Superior temporal gyrus (tissue), 1 donor: ENCODE measurements at regions not wholly inside any gene's neighbourhood (a gene's known extent, or its start where the extent isn't known, plus 50 kb on each side); places are given as distances from the start of the nearest gene placed in this dataset.

Experiments used
- DNase-seq: peaks from one replicate; pipeline ENCODE4 v3.0.0-alpha.2; 2016; ENCODE audit errors: extremely low spot score

DNA sequence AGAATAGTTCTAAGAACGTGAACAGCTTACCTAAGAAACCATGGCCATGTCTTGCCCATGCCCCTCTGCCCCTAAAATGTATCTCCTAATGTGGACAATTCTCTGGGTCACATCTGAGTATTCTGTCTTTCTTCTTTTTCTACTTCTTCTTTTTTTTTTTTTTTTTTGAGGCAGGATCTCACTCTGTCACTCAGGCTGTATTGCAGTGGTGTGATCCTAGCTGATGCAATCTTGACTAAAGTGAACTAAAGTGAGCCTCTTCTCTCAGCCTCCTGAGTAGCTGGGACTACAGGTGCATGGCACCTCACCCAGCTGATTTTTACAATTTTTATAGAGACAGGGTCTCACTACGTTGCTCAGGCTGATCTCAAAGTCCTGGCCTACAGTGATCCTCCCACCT, 204.8 kb upstream of the ZPLD1 start:
- no peak for DNase-seq

- DNase-seq, result no peak
These were observed 200.9 kb upstream of the ZPLD1 start for GRCh38 chr3:102233881-102234280.

GRCh38 chr3:102235679-102236078, 199.1 kb upstream of the ZPLD1 start:
- DNase-seq, result no peak

- DNase-seq, result no peak
These were observed 197.6 kb upstream of the ZPLD1 start for GRCh38 chr3:102237181-102237580.

- no peak for DNase-seq
These were observed 197.0 kb upstream of the ZPLD1 start for GRCh38 chr3:102237838-102238237.

- DNase-seq, result no peak
These were observed 196.5 kb upstream of the ZPLD1 start for GRCh38 chr3:102238362-102238761.

- no peak for DNase-seq
These were observed 194.1 kb upstream of the ZPLD1 start for GRCh38 chr3:102240720-102241119.

DNA sequence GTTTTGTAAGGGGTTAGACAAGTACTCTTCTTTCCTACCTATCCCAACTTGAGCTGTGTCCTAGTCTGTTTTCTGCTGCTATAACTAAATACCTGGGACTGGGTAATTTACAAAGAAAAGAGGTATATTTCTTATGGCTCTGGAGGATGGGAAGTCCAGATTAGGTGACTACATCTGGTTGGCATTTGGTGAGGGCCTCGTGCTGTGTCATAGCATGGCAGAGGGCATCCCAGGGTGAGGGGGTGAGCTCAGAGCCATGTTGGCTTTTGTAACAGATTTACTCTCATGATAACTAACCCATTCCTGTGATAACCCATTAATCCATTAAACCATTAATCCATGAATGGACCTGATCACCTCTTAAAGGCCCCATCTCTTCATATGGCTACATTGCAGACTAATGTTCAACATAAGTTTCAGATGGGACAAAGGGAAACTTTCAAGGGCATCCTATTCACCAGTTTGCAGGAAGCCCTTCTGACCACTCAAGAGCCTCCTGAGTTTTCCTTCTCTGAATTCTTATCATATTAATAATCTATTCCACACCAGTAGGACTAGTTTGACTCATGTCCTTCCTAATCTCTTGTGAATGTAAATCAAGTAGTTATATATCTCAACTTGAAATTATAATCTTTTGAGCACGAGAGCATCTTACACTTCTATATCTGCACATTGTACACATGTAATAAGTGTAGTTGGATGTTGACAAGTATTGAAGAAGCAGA, 185.7 kb upstream of the ZPLD1 start:
- DNase-seq, result no peak

DNA sequence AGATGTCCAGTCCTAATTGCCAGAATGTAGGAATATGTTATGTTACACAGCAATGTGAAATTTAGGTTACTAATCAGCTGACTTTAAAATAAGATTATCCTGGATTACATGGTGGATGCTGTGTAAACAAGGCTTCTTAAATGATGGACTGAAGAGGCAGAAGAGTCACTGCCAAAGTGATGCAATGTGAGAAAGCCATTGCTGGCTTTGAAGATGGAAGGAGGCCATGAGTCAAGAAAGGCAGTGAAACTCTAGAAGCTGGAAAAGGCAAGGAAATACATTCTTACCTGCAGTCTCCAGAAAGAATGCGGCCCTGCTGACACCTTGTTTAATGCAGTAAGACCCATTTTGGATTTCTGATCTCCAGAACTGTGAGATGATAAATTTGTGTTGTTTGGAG, 179.1 kb upstream of the ZPLD1 start:
- DNase-seq, result no peak

- DNase-seq, result no peak
These were observed 176.1 kb upstream of the ZPLD1 start for GRCh38 chr3:102258666-102259227.

DNA sequence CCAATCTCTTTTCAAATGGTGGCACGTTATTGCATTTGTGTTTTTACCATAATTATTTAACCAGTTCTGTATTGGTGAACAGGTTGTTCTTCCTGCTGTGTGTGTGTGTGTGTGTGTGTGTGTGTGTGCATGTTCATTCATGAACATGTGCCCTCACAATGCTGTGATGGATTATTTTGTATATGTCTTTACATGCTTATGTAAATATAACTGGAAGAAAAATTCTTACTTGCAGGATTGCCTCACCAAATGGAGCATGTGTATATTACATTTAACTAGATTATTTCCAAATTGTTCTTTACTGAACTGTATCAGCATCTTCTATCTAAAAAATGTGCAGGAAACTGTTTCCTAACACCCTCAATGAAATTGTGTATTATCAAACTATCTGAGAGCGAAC, 175.2 kb upstream of the ZPLD1 start:
- no peak for DNase-seq

GRCh38 chr3:102265720-102266119, 169.1 kb upstream of the ZPLD1 start:
- no peak for DNase-seq

- no peak for DNase-seq
These were observed 165.4 kb upstream of the ZPLD1 start for GRCh38 chr3:102269406-102269805.

GRCh38 chr3:102290241-102290640, 144.6 kb upstream of the ZPLD1 start:
- DNase-seq, result no peak

GRCh38 chr3:102295756-102296155, 139.1 kb upstream of the ZPLD1 start:
- no peak for DNase-seq

- no peak for DNase-seq
These were observed 137.7 kb upstream of the ZPLD1 start for GRCh38 chr3:102297072-102297658.

DNA sequence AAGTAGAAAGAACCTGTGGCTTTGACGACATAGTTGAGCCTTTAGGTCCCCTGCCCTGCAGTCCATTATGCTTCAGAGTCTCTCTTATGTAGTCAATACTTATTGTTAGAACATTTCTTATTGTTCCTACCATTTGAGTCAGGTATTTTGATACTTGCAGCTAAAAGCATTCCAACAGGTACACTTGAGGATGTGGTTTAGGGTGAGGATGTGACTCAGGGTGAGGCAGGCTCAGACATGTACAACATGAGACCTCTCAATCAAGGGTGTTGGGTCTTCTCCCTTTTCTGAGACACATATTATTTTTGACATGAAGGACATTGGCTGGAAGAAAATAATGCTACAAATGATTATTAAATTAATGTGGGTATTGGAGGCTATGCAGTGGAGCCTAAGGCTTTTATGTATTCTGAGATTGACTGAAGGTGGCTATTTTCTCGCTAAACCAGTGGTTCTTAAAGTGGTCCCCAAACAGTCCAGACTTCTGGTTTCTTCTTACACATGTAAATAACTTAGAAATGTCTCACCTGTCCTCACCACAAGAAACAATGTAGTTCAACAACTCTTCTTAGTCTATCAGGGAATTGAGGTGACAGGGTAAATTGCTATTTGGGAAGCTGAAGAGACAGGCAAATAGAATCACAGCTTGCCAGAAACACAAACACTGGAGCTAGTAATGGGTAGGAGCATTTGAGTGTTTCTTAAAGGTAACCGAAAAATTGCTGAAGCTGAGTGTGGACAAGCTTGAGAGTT, 135.5 kb upstream of the ZPLD1 start:
- no peak for DNase-seq

GRCh38 chr3:102301155-102301880, 133.5 kb upstream of the ZPLD1 start:
- DNase-seq, result no peak

GRCh38 chr3:102302020-102302419, 132.8 kb upstream of the ZPLD1 start:
- no peak for DNase-seq

DNA sequence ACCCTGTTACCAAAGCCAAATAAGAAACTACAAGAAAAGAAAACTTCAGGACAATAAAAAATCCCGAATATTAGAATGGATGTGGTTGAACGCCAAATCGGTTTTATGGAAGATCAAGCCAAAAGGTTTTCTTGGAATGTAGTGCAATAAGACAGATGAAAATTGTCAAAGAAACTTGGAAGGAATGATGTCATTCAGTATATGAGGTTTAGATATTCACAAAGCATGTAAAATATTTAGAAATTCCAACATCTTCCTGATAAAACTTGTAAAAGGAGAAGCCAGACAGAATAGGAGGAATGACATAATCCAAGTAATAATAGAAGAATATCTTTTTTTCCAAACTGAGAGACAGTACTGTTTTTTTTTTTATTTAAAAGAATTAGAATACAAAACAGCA, 130.3 kb upstream of the ZPLD1 start:
- no peak for DNase-seq

- no peak for DNase-seq
These were observed 127.4 kb upstream of the ZPLD1 start for GRCh38 chr3:102307442-102307841.

DNA sequence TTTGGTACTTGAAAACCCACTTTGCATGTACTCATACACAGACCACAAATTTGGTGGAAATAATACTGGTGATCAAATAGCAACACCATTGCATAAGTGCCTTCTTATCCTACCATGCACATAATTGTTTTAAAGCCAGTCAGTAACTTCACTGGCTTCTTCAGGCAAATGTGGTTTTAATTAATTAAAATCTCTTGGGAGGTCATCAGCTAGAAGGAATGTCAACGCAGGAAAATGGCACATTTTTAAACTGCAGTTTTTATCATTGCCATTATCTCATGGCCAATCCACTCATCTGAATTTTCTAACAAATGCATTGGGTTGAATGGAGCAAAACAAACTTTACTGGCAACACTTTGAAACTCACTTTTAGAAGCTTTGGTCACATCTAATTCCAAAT, 105.7 kb upstream of the ZPLD1 start:
- DNase-seq, result no peak
